ENCODE measurements at regions not wholly inside any gene's neighbourhood (a gene's known extent, or its start where the extent isn't known, plus 50 kb on each side); places are given as distances from the start of the nearest gene placed in this dataset.
"Not testable (repeated sequence)": the region's sequence is repeated elsewhere in the genome, so short reads cannot be mapped to it uniquely, and the experiment has no call there.

DNA sequence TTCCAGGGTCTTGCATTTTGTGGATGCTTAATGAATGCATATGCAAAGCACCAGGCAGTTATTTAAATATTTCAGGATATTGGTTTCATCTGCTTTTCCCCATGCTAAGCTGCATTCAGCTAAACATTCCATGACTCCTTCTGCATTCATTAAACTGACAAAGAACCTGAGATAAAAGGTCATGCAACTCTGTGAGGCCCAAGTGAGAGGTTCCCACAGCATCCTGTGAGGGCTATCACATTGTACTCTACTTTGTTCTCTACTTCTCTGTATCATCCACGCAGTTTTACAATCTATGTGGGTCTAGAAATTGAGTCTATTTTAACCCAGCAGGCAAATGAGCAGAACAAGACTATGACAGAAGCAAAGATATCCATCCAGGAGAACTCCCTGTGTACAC is 86.4 kb upstream of the PRSS16 start:
- Mint-ChIP-seq H3K4me3 (no peak overlapping the region), H3K27me3 (ENCODE audit: insufficient read depth) (peaks cover 11% of the 10 kb centered on the region), H3K4me1 (ENCODE audit: low read depth) (peaks cover 31% of the 10 kb centered on the region), H3K36me3 (ENCODE audit: low read depth) (peaks cover 2% of the 10 kb centered on the region), H3K9me3 (no peaks in the 10 kb centered on the region), H3K27ac (no peak overlapping the region)
- intact Hi-C loops (cut with micrococcal nuclease): no loop called here
- DNase-seq (ENCODE audit: low spot score): no peak

DNA sequence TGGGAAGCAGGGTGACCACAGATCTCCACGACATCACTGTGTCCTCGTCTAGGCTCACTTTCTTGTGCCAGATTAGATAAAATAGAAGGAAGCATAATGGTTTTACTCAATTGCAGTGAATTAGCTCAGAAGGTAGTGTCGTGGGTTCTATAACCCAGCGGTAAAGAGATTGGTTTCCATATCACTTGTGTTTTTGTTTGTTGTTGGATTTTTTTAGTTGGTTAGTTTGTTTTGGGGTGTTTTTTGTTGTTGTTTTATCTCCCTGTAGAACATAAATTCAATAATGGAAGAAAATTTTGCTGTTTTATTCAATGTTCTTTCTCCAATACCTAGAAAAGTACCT is 85.9 kb upstream of the PRSS16 start:
- no peak overlapping the region for H3K4me3 Mint-ChIP-seq
- H3K36me3 Mint-ChIP-seq (ENCODE audit: low read depth): no peaks in the 10 kb centered on the region
- H3K27ac Mint-ChIP-seq: peak overlapping the region; percentile 14
- H3K27me3 Mint-ChIP-seq (ENCODE audit: insufficient read depth): peaks cover 11% of the 10 kb centered on the region
- H3K4me1 Mint-ChIP-seq (ENCODE audit: low read depth): peaks cover 27% of the 10 kb centered on the region
- intact Hi-C loops (cut with micrococcal nuclease): no loop called here
- H3K9me3 Mint-ChIP-seq: no peaks in the 10 kb centered on the region
- DNase-seq (ENCODE audit: low spot score): no peak

DNA sequence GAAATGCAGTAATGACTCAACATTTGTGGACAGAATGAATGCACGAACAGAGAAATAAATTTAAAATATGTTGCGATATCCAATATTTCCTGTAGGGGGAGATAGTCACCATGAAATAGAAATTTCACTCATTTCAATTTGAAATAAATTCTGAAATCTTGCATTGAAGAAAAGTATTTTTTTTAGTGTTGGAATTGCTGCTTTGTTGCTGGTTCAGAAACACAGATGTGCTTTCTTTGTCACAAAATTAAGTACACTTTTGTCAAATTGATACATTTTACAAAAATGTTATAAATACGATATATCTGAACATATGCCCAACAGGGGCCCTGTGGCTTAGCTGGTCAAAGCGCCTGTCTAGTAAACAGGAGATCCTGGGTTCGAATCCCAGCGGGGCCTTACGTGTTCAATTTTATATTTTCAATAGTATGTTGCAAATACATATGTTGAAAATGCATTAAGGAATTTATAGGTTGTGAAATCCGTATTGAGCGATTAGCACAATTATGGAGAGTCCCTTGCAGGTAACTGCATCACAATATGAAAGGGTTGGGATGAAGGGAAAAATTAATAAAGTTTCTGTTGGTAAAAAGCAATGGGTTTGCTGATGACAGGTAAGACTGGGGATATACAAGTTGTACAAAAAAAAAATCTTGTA is 85.4 kb upstream of the PRSS16 start:
- Mint-ChIP-seq H3K4me3 (no peak overlapping the region), H3K36me3 (ENCODE audit: low read depth) (no peaks in the 10 kb centered on the region), H3K4me1 (ENCODE audit: low read depth) (peaks cover 22% of the 10 kb centered on the region), H3K9me3 (no peaks in the 10 kb centered on the region), H3K27me3 (ENCODE audit: insufficient read depth) (peaks cover 11% of the 10 kb centered on the region), H3K27ac (peak overlapping the region; percentile 14)
- no peak for DNase-seq (ENCODE audit: low spot score)
- intact Hi-C loops (cut with micrococcal nuclease): loop anchor here (1.0 kb wide), 5 partner anchors 15 to 591 kb away; no protein-coding TSS in a partner anchor

DNA sequence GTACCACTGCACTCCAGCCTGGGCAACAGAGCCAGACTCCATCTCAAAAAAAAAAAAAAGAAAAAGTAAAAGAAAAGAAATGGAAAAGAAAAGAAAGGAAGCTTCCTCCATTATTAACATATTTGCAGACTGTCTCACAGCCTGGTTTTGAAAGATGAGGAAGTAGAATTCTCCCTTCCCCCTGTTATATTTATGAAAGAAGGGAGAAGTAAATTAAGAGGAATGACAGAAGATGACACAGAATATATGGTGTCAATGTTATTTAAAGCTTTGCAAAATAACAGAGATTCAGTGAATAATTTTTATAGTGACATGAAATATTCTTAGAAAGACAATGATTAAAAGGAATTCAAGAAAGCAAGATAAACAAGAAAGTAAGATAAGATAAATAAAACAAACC is 83.7 kb upstream of the PRSS16 start:
- Mint-ChIP-seq H3K27ac (no peak overlapping the region), H3K4me1 (ENCODE audit: low read depth) (peaks cover 9% of the 10 kb centered on the region), H3K4me3 (no peak overlapping the region), H3K27me3 (ENCODE audit: insufficient read depth) (peaks cover 11% of the 10 kb centered on the region), H3K36me3 (ENCODE audit: low read depth) (no peaks in the 10 kb centered on the region), H3K9me3 (no peaks in the 10 kb centered on the region)
- intact Hi-C loops (cut with micrococcal nuclease): no loop called here
- DNase-seq (ENCODE audit: low spot score): no peak

DNA sequence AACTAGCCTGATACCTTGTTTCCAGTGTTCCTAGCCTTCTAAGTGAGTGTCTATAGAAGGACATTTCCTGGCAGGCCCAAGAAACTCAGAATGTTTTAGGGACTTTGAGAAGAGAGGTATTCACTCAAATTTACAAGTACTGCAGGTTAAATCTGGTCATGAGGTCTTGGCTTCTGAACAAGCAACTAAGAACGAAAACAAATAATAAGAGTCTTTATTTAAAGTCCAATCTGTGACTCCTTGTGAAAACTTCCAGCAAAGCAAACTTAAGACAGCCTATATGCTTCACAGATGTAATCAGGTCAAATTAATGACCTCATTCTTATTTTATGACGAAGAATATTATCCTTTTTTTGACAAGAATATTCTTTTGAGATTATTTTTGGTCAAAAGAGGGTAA is 79.4 kb upstream of the PRSS16 start:
- H3K27ac Mint-ChIP-seq: no peak overlapping the region
- peaks cover 13% of the 10 kb centered on the region for H3K27me3 Mint-ChIP-seq (ENCODE audit: insufficient read depth)
- no peaks in the 10 kb centered on the region for H3K9me3 Mint-ChIP-seq
- H3K4me3 Mint-ChIP-seq: no peak overlapping the region
- no peaks in the 10 kb centered on the region for H3K36me3 Mint-ChIP-seq (ENCODE audit: low read depth)
- H3K4me1 Mint-ChIP-seq (ENCODE audit: low read depth): no peaks in the 10 kb centered on the region
- intact Hi-C loops (cut with micrococcal nuclease): no loop called here
- no peak for DNase-seq (ENCODE audit: low spot score)

DNA sequence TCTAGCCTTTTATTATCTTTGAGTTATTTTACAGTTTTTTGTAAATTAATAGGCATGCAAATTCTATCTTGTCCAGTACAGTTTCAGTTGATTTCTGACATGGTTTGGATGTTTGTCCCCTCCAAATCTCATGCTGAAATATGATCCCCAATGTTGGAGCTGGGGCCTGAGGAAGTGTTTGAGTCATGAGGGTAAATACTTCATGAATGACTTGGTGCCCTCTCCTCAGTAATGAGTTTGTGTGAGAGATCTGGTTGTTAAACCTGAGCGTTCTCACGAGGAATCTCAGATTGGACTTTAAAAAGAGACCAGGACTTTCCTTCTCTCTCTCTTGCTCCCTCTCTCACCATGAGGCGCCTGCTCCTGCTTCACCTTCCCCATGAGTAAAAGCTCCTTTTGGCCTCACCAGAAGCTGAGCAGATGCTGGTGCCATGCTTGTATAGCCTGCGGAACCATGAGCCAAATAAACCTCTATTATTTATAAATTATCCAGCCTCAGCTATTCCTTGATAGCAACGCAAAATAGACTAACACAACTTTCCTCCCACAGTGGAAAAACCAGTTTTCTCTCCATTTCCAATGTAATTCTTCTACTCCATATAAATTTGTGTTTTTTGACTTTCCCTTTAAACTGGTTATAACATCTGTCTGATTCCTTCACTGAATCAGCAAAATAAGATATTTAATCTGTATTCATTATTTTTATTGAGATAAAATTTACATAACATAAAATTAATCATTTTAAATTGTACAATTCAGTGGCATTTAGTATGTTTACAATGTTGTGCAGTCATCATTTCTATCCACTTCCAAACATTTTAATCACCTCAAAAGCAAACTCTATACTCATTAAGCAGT is 78.7 kb upstream of the PRSS16 start:
- no peaks in the 10 kb centered on the region for H3K4me1 Mint-ChIP-seq (ENCODE audit: low read depth)
- H3K36me3 Mint-ChIP-seq (ENCODE audit: low read depth): no peaks in the 10 kb centered on the region
- peaks cover 15% of the 10 kb centered on the region for H3K27me3 Mint-ChIP-seq (ENCODE audit: insufficient read depth)
- intact Hi-C loops (cut with micrococcal nuclease): no loop called here
- H3K9me3 Mint-ChIP-seq: no peaks in the 10 kb centered on the region
- no peak for DNase-seq (ENCODE audit: low spot score)
- H3K27ac Mint-ChIP-seq: no peak overlapping the region
- no peak overlapping the region for H3K4me3 Mint-ChIP-seq

DNA sequence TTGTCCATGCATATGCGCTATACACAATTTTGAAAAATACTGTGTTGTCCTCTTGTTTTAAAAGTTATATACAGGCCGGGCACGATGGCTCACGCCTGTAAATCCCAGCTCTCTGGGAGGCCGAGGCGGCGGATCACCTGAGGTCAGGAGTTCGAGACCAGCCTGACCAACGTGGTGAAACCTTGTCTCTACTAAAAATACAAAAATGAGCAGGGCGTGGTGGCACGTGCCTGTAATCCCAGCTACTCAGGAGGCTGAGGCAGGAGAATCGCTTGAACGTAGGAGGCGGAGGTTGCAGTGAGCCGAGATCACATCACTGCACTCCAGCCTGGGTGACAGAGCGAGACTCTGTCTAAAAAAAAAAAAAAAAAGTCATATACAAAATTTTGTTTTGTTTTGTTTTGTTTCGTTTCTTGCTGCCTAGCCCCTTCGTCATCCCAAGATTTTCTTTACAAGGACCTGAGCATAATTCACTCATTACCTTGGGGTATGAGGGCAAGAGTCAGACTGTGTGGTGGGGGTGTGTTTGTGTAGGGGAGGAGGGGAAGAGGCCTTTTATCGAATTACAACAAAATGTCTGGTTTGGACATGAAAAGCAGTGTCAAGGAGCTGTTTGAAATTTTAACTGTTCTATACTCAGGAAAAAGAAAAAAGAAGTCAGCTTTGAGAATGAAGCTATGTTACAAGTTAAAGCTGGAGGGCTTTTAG is 74.8 kb upstream of the PRSS16 start:
- H3K27ac Mint-ChIP-seq; DNase-seq (ENCODE audit: low spot score); H3K36me3 Mint-ChIP-seq (ENCODE audit: low read depth); H3K9me3 Mint-ChIP-seq; H3K4me1 Mint-ChIP-seq (ENCODE audit: low read depth); H3K4me3 Mint-ChIP-seq; intact Hi-C loops (cut with micrococcal nuclease): not testable (repeated sequence)
- H3K27me3 Mint-ChIP-seq (ENCODE audit: insufficient read depth): peaks cover 12% of the 10 kb centered on the region

DNA sequence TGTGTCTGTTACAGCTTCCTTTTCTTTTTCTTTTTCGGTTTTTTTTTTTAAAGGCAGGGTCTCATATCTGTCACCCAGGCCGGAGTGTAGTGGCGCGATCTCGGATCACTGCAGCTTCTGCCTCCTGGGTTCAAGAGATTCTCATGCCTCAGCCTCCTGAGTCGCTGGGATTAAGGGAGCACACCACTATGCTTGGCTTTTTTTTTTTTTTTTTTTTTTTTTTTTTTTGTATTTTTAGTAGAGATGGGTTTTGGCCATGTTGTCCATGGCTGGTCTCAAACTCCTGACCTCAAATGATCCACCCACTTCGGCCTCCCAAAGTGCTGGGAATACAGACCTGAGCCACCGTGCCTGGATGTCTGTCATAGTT is 74.3 kb upstream of the PRSS16 start:
- H3K4me1 Mint-ChIP-seq (ENCODE audit: low read depth); H3K27ac Mint-ChIP-seq; intact Hi-C loops (cut with micrococcal nuclease); H3K36me3 Mint-ChIP-seq (ENCODE audit: low read depth); H3K4me3 Mint-ChIP-seq; H3K9me3 Mint-ChIP-seq; DNase-seq (ENCODE audit: low spot score): not testable (repeated sequence)
- peaks cover 14% of the 10 kb centered on the region for H3K27me3 Mint-ChIP-seq (ENCODE audit: insufficient read depth)

DNA sequence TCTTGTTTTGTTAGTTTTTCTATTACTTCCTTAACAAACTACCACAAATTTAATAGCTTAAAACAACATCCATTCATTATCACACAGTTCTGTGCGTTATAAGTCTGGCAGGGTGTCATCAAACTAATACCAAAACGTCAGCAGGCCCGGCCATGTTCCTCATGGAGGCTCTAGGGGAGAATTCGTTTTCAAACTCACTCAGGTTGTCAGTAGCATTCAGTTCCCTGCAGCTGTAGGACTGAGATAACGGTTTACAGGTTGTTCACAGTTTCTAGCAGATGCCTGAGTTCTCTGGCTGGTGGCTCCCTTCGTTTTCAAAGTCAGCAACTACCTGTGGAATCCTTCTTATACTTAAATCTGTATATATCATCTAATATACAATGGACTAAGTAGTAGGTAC is 72.5 kb upstream of the PRSS16 start:
- no peak overlapping the region for H3K27ac Mint-ChIP-seq
- peaks cover 7% of the 10 kb centered on the region for H3K4me1 Mint-ChIP-seq (ENCODE audit: low read depth)
- peak overlapping the region; percentile 45 for H3K4me3 Mint-ChIP-seq
- no peak for DNase-seq (ENCODE audit: low spot score)
- no peaks in the 10 kb centered on the region for H3K9me3 Mint-ChIP-seq
- intact Hi-C loops (cut with micrococcal nuclease): loop anchor here (5.0 kb wide), 1 partner anchor 137 kb away; the partner anchor contains the start of gene POM121L2
- H3K27me3 Mint-ChIP-seq (ENCODE audit: insufficient read depth): peaks cover 28% of the 10 kb centered on the region
- no peaks in the 10 kb centered on the region for H3K36me3 Mint-ChIP-seq (ENCODE audit: low read depth)

DNA sequence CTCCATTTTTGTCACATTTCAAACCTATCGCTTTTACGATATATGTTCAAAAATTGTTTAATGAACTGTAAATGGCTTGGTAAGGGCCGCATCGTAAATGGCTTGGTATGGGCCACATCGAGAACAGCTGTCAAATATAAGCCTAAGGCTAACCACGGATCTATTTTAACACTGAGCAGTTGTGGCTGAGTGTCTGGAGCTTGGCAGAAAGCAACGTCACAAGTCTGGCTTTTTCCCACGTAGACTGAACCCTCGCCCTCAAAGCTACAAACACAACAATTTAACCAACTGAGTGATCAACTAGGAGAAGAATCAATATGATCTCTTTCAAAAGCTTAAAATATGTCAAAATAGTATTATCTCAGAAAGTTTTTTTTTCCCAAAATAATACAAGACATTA is 71.4 kb upstream of the PRSS16 start:
- Mint-ChIP-seq H3K9me3 (no peaks in the 10 kb centered on the region), H3K36me3 (ENCODE audit: low read depth) (peaks cover 1% of the 10 kb centered on the region), H3K4me3 (peak overlapping the region; percentile 95), H3K4me1 (ENCODE audit: low read depth) (peaks cover 7% of the 10 kb centered on the region), H3K27ac (no peak overlapping the region), H3K27me3 (ENCODE audit: insufficient read depth) (peaks cover 33% of the 10 kb centered on the region)
- DNase-seq (ENCODE audit: low spot score): no peak
- intact Hi-C loops (cut with micrococcal nuclease): loop anchor here (2.0 to 5.0 kb wide), 4 partner anchors 136 to 727 kb away; partner anchors contain the start of gene POM121L2

DNA sequence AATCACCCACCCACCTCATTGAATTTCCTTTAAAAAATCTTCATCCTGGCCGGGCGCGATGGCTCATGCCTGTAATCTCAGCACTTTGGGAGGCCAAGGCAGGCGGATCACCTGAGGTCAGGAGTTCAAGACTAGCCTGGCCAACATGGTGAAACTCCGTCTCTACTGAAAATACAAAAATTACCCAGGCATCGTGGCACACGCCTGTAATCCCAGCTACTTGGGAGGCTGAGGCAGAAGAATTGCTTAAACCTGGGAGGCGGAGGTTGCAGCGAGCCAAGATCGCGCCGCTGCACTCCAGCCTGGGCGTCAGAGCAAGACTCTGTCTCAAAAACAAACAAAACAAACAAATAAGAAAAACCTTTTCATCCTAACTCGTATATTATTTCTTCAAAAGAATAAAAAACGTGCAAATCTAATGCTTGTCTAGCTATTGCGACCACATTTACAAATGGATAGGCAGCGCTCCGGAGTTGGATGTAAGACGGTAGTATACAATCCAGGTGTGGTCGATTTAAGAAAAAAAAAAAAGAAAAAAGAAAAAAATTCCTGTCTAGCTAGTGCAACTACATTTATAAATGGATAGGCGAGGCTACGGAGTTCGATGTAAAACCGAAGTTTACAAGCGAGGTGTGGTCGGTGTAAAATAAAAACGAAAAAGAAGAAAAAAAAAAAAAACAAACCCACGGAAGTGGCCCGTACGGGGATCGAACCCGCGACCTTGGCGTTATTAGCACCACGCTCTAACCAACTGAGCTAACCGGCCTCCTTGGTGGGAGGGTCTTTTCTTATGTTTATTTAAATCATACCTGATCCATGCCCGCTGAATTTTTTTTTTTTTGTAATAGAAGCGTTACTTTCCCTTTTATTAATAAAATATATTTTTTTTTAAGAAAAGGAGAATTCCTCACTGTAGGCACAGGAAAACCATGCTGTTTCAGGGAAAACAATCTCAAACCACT is 70.7 kb upstream of the PRSS16 start:
- peaks cover 1% of the 10 kb centered on the region for H3K36me3 Mint-ChIP-seq (ENCODE audit: low read depth)
- no peaks in the 10 kb centered on the region for H3K9me3 Mint-ChIP-seq
- peak overlapping the region; percentile 95 for H3K4me3 Mint-ChIP-seq
- DNase-seq (ENCODE audit: low spot score): peak; percentile 52
- H3K27me3 Mint-ChIP-seq (ENCODE audit: insufficient read depth): peaks cover 29% of the 10 kb centered on the region
- H3K4me1 Mint-ChIP-seq (ENCODE audit: low read depth): peaks cover 7% of the 10 kb centered on the region
- intact Hi-C loops (cut with micrococcal nuclease): loop anchor here (1.0 to 5.0 kb wide), 13 partner anchors 11 to 726 kb away; partner anchors contain the start of genes POM121L2 and ZNF184
- H3K27ac Mint-ChIP-seq: peak overlapping the region; percentile 93

All from activated T-helper 1 cell treated with anti-CD3 and anti-CD28 coated beads, Interleukin-12 subunit alpha, Interleukin-12 subunit beta, Interleukin-2, Interleukin-4 antibody, amounts not matched to agents 30 ng/mL and 10 ng/mL and 1 ng/mL, durations not matched to agents 14 hours and 24 hours and 36 hours (primary cell).